ENCODE measurements at regions not wholly inside any gene's neighbourhood (a gene's known extent, or its start where the extent isn't known, plus 50 kb on each side); places are given as distances from the start of the nearest gene placed in this dataset.

- Histone ChIP-seq H3F3A (ENCODE audit: low read depth) (no peaks in the 10 kb centered on the region), H3K4me1 (ENCODE audit: insufficient read depth, low read length, poor library complexity, severe bottlenecking) (peaks cover 5% of the 10 kb centered on the region), H3K36me3 (ENCODE audit: insufficient read depth, low read length) (no peaks in the 10 kb centered on the region), H3K4me2 (ENCODE audit: low read depth, low read length, poor library complexity, severe bottlenecking) (no peak overlapping the region), H2AFZ (ENCODE audit: low read length) (no peak overlapping the region), H4K20me1 (ENCODE audit: insufficient read depth, low read length, poor library complexity, severe bottlenecking) (no peaks in the 10 kb centered on the region), H3K27me3 (ENCODE audit: insufficient read depth, low read length, poor library complexity, severe bottlenecking) (no peaks in the 10 kb centered on the region), H3K9me3 (ENCODE audit: insufficient read depth, low read depth, low read length) (no peaks in the 10 kb centered on the region), H3K9ac (ENCODE audit: low read depth, low read length, poor library complexity, severe bottlenecking) (no peak overlapping the region), H3K79me2 (ENCODE audit: insufficient read depth, low read length) (no peaks in the 10 kb centered on the region), H3K4me3 (ENCODE audit: low read length, poor library complexity, severe bottlenecking) (no peak overlapping the region), H3K9me2 (replicated peaks; ENCODE audit: low read depth, low read length) (no peaks in the 10 kb centered on the region)
- TF ChIP-seq CTCF (conservative IDR thresholded peaks at IDR 0.05; ENCODE audit: low read length), result no peak
- no peak for TF ChIP-seq EZH2phosphoT487 (IDR thresholded peaks at IDR 0.05; ENCODE audit: borderline replicate concordance)
Measured at GRCh38 chr2:234789556-234790325, 162.1 kb upstream of the SH3BP4 start.

- Histone ChIP-seq H3K4me1 (ENCODE audit: insufficient read depth, low read length, poor library complexity, severe bottlenecking) (peaks cover 5% of the 10 kb centered on the region), H3K9ac (ENCODE audit: low read depth, low read length, poor library complexity, severe bottlenecking) (no peak overlapping the region), H3K9me3 (ENCODE audit: insufficient read depth, low read depth, low read length) (no peaks in the 10 kb centered on the region), H3K27me3 (ENCODE audit: insufficient read depth, low read length, poor library complexity, severe bottlenecking) (no peaks in the 10 kb centered on the region), H3K4me3 (ENCODE audit: low read length, poor library complexity, severe bottlenecking) (no peak overlapping the region), H2AFZ (ENCODE audit: low read length) (no peak overlapping the region), H3F3A (ENCODE audit: low read depth) (no peaks in the 10 kb centered on the region), H3K36me3 (ENCODE audit: insufficient read depth, low read length) (no peaks in the 10 kb centered on the region), H4K20me1 (ENCODE audit: insufficient read depth, low read length, poor library complexity, severe bottlenecking) (no peaks in the 10 kb centered on the region), H3K79me2 (ENCODE audit: insufficient read depth, low read length) (no peaks in the 10 kb centered on the region), H3K9me2 (replicated peaks; ENCODE audit: low read depth, low read length) (no peaks in the 10 kb centered on the region), H3K4me2 (ENCODE audit: low read depth, low read length, poor library complexity, severe bottlenecking) (no peak overlapping the region)
- TF ChIP-seq CTCF (conservative IDR thresholded peaks at IDR 0.05; ENCODE audit: low read length) (no peak), EZH2phosphoT487 (IDR thresholded peaks at IDR 0.05; ENCODE audit: borderline replicate concordance) (no peak)
Measured at GRCh38 chr2:234788841-234789240, 163.0 kb upstream of the SH3BP4 start.

- peaks cover 5% of the 10 kb centered on the region for H3K4me1 ChIP-seq (ENCODE audit: insufficient read depth, low read length, poor library complexity, severe bottlenecking)
- no peak overlapping the region for H3K4me2 ChIP-seq (ENCODE audit: low read depth, low read length, poor library complexity, severe bottlenecking)
- no peaks in the 10 kb centered on the region for H3K36me3 ChIP-seq (ENCODE audit: insufficient read depth, low read length)
- H3K79me2 ChIP-seq (ENCODE audit: insufficient read depth, low read length), result no peaks in the 10 kb centered on the region
- no peaks in the 10 kb centered on the region for H3K9me2 ChIP-seq (replicated peaks; ENCODE audit: low read depth, low read length)
- H3K9me3 ChIP-seq (ENCODE audit: insufficient read depth, low read depth, low read length), result no peaks in the 10 kb centered on the region
- no peaks in the 10 kb centered on the region for H3K27me3 ChIP-seq (ENCODE audit: insufficient read depth, low read length, poor library complexity, severe bottlenecking)
- no peaks in the 10 kb centered on the region for H4K20me1 ChIP-seq (ENCODE audit: insufficient read depth, low read length, poor library complexity, severe bottlenecking)
- no peaks in the 10 kb centered on the region for H3F3A ChIP-seq (ENCODE audit: low read depth)
- H3K4me3 ChIP-seq (ENCODE audit: low read length, poor library complexity, severe bottlenecking), result no peak overlapping the region
- no peak overlapping the region for H2AFZ ChIP-seq (ENCODE audit: low read length)
- TF ChIP-seq EZH2phosphoT487 (IDR thresholded peaks at IDR 0.05; ENCODE audit: borderline replicate concordance), result no peak
- no peak for TF ChIP-seq CTCF (conservative IDR thresholded peaks at IDR 0.05; ENCODE audit: low read length)
- H3K9ac ChIP-seq (ENCODE audit: low read depth, low read length, poor library complexity, severe bottlenecking), result no peak overlapping the region
Measured at GRCh38 chr2:234788381-234788780, 163.4 kb upstream of the SH3BP4 start.

Data from Loucy (cell line).